ENCODE measurements at regions not wholly inside any gene's neighbourhood (a gene's known extent, or its start where the extent isn't known, plus 50 kb on each side); places are given as distances from the start of the nearest gene placed in this dataset.

DNA sequence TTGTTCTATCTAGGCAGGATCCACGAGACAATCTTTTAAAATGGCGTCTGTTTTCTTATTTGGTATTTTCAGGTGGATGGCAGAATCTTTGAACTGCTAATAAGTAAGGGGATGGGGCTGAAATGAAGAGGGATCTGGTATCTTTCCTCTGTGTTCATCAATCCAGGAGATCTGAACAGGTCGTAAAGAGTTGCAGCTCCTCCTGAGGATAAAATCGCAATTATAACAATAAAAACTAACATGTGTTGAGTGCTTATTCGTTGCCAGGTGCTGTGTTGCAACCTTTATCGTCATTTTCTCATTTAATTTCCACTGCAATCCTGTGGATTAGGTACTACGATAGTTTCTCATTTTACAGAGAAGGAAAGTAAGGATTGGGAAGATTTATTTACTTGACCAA lies 134.6 kb upstream of the DPYD start:
- DNase-seq: no peak

DNA sequence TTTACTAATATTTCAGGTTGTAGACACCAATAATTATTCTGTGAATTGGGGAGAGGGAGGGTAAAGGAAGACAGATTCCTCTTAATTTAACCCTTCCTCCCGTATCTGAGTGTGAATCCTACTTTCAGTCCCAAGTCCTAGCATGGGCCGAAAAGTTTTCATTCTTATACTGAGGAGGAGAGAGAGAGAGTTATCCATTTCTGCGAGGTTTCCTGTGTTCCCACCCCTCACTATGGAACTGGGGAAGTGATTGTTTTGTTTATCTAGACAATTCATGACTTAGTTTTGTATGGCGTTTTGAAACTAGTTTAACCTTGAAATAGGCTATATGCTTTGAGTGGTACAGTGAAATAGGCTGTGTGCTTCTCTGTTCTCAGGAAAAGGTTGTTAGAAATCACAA lies 134.0 kb upstream of the DPYD start:
- no peak for DNase-seq

DNA sequence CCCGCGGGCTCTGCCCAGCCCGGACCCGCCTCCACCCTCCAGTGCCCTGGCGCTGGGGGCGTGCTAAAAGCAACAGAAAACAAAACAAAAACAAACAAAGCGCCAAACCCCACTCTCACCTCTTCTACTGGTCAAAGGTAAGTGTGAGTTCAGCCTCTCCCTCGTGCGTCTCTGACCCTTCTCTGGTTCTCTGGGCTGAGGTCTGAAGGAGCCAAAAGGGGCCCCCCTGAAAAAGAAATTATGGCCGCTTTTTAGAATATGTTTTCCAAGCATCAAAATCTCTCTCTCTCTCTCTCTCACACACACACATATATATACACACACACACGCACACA lies 133.5 kb upstream of the DPYD start:
- no peak for DNase-seq

DNA sequence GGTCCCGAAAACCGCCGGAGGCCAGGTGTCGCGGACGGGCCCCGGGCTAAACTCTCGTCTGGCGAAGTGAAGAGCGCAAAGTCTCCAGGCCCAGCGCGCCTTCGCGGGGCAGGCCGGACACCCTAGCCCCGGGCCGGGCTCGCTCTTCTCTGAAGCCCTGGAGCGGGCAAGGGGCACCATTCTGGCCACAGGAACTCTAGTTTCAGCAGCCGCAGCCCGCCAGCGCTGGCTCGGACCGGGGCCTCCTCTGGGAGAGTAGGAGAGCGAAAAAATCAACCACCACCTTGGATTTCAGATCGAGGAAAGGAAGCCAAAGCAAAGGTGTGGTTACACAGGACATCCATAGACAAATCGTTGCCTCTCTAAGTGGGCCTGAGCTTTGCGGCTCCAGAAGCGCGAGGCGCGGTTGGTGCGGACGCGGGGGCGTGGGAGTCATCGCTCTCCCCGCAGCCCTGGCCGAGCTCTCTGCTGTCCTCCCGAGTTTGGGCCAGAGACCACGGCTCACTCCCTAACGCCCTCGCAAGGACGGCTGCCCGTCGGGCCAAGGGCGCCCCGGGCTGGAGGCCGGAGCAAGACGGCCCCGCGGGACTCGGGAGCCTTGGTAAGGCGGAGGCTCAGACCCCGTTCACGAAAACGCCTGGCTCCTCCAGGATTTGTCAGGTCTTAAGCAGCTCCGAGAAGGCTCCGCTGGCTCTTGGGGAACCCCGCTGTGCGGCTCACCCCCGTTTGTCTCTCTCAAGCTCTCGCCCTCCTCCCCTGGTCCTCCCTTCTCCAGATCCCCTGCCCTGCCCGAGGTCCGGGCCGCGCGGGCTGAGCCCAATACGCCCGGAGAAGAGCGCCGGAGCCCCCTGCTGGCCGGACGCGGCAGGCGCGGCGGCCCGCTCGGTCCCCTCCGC lies 132.9 kb upstream of the DPYD start:
- DNase-seq: peak; percentile 86

DNA sequence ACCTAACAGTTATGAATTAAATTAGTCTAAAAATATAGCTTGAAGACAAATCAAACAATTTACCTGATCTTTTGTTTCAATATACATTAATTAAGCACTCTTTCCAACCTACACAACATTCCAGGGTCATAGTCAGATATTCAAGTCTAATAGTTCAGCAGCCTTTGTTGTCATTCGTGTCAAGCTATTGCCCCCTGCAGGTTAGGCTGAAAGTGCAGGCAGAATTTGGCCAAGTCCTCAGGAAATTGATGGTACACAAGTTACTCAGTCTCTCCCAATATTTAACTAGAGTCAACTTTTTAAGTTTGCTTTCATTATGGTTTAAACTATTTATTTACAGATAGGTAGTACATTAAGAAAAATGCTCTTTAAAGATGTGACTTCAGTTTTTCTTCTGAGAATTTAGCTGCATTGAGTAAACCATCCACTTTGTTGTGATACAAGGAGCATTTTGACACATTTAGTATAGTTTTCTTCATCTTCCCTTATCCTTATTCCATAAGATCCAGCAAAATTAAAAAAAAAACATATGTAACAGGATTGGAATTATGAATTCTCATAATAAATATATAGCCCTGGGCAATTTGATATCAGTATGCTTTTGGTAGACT lies 130.3 kb upstream of the DPYD start:
- DNase-seq: peak; percentile 79

DNA sequence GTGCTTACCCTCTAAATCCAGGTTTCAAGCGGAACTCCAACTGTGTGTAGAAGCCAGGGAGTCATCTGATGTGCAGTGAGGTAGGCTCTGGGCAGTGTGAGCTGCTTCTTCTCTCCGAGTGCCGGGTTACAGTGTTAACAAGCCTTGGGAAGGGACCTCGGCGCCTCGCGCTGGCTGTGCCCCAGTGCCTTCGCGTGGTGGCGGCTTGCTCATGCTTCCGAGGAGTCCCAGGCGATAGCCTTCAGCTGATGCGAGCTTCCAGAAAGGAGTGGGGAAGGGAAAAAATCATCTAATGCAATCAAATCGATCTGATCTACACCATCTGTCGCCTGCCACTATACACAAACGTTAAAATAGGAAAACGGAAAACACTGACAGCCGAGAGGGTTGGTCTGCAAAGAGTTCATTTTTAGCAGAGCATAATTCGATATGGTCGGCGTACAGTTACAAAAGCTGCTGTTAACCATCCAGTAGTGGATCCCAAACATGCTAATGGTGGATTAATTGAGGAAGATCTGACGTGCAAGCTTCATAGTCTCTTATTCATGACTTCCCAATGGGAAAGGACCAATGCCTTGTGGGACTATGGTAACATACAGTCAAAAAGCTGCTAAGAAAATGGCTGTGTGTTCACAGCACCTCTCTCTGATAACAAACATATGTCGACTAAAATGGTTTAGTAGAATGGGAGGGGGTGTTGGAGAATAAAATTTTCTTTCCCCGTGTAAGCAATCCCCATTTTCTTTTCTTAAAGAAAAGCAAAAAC lies 128.7 kb upstream of the DPYD start:
- DNase-seq: peak; percentile 42

DNA sequence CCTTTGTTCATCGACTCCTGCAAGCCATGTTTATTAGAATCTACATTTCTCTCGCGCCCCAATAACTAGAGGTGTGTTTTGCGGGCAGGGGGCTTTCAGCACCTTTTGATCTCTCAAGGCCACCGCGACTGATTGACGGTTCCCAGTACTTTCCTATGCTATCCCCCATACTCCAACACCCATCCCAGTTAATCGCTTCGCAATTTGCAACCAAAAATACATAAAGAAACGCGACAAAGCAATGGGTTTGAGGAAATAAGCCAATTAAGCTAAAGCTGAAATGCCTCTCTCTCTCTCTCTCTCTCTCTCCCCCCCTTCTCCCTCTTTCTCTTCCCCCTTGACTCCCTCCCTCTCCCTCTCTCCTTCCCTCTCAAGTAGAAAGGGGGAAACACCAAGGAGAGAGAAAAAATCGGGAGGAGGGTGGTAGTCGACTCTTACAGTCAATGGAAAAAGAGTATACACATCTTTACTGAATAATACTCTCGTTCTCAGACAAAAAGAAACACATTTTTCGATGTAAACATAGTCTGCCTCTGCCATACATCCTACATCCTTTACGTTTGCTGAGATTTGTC lies 128.0 kb upstream of the DPYD start:
- DNase-seq: no peak

DNA sequence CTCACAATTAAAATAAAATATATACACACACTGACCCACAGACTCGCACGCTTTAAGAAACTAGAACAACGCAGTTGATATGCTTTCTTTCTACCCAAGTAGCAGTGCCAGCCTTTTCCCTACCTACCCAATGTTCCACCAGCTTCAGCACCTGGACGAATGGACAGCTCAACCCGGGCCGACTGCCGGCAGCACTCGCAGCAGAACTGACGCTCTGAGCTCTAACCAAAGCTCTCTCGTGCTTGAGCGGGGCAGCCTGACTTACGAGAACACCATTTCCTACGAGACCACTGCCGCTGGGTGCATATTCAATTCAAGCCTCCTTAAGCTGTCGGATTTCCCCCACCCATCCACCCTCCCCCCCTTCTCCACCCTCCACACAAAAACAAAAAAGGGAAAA lies 127.4 kb upstream of the DPYD start:
- DNase-seq: peak; percentile 89

DNA sequence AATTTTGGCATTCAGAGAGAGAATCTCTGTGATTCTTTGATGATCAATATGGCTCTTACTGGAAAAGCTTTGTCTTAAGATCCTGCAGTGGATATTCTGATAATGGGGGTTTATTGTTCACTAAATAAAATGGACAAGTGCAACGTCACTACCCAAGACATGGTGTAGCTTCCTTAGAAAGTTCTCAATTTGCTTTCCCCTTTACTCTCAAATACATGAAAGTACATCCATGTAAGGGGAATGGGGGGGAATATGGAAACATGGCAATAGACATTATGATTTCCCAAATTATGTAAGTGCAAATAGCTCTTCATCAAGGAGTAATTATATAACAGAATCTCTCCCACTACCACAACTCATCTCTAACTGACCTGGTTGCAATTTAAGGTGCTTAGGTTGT lies 126.3 kb upstream of the DPYD start:
- no peak for DNase-seq

DNA sequence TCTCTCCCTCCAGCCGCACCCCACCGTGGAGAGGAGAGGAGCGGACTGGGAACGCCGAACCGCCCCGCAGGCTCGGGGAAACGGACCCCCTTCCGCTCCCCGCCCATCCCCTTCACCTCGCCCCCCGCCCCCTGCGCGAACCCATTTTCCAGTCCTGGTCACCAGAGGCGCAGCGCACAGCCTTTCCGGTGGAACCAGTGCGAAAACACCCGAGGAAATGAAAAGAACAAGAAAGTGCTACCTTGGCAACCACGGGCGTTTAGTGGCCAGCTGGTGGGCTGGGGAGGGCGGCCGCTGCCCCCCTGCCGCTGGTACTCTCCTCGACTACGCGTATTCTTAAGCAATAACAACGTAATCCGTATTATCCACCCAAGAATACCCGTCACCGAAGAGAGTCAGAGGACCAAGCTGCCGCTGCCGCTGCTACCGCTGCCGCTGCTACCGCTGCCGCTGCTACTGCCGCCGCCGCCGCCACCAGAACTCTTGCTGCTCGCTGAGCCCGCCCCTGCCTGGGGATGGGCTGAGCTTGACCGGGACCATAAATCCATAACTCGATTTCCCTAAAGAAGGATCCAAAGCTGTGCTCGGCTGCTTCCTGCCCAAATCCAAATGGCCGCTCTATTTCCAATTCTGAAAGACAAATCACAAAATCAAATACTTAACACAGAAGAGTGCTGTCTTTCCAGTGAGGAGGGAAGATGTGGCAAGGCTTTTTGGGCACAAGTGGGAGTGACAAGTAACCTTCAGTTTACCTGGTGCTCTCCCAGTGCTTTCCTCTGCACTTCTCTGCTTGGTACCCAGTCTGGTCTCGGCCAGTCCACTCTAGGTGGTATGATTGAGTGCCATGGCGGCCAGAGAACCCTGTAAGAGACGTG lies 125.2 kb upstream of the DPYD start:
- DNase-seq: peak; percentile 52

DNA sequence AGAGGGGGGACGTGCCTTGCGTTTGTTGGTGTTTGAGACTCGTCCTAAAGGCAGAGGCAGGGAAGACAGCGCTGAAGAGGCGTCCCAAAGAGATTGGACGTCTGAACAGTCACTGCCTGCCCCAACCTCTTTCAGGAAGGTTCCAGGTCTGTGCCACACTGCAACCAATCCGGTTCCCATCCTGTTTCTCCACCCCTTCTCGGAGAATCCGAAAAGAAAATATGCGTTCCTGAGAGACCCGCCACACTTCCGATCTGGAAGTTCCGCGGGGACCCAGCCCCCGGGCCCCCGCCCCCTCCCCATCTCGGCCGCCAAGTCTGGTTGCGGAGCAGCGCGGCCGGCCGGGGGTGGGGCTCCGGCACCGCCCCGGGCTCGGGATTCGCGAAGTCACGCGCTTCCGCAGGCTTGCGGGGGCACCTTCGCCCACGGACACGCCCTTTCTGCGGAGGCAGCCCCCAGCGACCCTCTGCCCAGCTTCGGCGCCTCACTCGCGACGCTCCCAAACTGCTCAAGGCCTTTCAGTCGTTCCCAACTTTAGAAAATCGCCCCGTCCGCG lies 124.5 kb upstream of the DPYD start:
- peak; percentile 54 for DNase-seq

DNA sequence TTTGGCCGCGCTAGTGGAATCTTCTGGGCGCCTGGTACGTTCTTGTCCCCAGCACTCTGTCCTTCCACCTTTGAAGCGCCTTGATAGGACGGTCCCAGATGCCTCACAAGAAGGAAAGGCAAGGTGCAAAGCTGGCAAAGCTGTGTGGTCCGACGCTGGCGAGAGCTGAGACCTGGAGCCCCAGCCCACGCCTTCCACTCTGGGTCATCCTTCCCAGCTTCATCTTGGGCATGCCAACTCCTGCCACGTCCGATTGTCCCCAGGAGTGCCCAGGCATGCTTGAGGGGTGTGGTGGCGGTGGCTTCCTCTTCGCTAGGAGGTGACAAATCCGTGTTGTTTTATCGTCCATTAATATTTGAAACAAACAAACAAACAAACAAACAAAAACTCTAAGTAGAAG lies 123.9 kb upstream of the DPYD start:
- no peak for DNase-seq

DNA sequence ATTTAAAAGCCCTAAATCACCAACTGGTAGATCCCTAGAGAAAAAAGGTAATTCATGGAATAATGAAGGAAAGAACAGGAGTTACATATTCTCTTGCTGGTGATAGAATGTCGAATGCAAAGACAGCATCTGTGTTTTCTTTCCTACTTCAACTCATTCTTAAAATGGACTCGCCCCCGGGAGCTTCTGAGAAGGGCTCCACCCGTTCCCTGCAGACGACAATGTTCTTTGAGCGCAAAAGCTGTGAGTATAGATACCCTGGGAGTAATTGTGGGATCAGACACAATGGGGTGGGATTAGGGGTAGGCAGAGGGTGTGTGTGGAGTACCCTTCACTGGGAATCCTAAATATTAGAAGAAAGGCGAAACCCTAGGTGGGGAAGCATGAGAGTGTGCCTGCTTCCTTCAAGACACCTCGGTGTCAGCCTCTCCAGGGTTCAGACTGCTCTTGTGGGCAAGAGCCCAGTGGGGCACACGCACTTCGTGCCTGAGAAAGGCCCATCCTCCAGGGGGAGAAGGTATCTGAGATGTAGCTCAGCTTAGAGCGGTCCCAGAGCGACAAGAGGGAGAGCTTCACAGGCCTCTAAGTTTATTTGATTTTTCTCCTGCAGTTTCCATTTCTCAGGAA lies 123.3 kb upstream of the DPYD start:
- no peak for DNase-seq

DNA sequence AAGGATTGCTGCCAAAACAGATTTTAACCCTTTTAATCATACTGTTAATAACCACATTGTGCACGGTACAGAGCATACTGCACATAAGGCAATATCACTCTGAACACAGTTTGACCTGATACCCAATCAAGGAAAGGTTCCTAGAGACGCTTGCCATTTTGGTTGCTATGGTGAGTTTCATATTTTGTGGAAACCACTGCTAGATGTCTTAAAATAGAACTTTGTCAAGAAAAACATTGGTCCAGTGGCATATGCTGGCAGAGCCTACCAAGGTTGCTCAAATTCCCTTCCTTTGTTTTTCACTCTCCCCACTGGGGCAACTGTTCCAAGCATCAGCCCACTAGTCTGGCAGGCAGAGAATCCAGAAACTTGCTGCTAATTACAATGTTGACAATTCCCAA lies 114.8 kb upstream of the DPYD start:
- no peak for DNase-seq

DNA sequence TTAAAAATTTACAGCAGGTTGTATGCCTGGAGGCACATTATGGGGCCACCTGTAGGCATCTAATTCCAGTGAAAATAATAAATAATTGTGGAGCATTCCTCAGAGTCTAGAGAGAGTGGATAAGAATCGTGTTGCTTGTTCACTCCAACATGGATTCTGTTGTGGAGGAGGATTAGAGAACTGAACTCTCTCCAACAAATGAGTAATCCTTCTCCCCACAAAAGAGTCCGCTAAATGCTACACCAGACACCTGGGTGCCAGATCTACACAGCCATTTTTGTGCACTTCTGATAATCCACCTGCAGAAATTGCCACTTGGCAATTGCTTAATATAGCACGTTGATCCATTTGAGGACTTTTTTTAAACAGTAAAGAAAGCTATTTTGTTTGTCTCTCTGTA lies 113.7 kb upstream of the DPYD start:
- no peak for DNase-seq

DNA sequence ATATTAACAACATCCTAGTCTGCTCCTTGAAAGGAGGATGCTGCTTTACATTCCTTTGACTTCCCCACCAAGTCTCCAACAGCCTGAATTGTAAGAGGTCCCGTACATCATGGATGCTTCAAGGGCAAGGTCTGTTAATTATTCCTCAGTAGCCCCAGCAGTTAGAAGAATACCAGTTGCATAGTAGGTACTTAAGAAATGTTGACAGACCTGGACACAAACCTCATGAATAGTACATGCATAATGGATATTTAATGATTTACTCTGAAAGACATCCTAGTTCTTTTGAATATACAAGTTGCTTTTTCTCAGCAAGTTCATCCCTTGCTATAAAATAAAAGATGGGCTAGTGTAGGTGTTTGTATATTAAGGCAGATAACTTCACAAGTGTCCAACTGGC lies 112.1 kb upstream of the DPYD start:
- DNase-seq: no peak

DNA sequence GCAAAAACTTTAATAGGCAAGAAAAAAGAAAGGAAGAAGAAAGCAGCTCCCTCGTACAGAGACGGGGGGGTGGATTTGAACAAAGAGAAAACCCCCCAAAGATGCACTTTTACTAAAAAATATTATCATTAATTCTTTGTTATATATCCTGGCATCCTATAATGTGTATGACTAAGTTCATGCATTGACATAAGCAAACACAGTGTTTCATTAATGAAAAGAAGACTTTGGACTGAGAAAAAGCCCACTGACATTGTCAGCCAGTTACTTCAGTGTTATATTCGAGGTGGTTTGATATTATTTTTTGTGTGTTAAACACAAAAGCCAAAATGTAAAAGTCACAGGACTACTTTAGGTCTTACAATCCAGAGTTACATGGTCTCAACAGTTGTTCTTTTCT lies 110.1 kb upstream of the DPYD start:
- DNase-seq: no peak

DNA sequence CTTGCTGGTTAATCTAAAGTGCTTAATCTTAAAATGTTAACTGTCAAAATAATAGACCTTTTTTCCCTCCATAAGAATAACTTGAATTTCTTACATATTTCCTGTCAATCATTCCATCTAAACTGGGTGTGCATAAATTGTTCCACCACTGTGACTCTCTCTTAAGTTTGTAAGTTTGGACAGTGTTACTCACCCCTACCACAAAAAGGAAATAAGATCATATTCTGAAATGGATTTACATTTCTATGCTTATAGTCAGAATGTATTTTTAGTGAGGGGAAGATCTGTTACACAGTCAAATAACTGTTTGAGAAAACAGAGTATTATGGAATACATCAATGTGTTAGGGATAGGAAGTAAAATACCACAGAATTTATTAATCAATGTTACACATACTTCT lies 109.6 kb upstream of the DPYD start:
- peak; percentile 82 for DNase-seq

DNA sequence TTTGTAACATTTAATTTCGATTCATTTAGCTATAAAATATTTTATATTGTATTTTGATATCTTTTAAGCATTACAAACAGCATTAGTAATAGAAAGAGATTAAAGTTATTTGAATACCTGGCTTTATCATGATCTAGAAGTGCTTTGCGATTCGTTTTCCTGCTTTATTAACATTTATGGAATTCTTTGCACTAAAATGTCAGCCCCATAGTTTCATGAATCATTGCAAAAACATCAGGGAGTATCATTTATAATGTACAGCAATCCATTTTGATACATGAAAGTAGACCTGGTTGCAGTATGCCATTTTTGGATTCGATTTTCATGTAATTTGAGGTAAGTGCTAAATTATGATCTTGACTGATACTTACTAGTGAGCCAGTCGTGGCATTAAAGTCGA lies 108.0 kb upstream of the DPYD start:
- DNase-seq: peak; percentile 45

DNA sequence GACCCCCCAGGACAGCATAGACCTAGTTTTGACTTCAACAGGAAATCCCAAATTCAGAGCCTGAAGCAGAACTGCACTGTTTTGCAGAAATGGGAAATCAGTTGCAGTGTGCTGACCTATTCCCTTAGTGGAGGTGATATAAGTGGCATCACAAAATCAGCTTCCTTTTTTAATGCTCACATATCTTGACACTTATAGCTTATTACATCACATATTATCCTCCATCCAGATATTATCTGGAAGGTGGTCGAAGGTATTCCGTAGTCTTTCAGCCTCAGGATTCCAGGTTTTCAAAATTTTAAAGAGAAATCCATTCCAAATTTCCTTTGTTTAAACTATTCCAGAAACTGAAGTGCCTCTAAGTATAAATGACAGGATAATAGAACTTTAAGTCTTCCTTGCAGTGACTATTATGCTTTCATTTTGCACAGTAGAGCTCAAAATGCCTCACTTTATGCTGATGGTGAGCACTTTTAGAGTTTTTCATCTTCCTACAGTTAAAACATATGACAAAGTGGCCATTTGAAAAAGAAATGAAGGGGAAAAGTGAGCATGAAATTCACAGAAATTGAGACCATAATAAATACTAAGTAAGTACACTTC lies 106.4 kb upstream of the DPYD start:
- DNase-seq: no peak

DNA sequence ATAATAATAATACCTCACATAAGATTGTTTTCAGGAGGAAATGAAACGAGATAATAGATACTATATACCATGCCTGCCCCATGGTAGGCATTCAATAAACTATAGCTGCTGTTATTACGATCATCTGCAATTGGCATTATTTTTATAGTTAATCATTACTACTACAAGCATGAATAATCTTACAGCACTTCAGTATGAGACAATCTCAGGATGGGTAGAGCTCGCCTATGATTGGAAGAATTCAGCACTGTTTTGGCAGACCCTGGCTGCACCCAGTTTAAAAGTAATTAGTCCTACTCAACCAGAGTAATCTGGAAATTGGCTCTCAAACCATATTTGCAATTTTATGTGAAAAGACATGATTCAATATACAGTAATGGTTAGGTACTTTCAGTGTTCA lies 105.0 kb upstream of the DPYD start:
- DNase-seq: no peak
